Keratinocyte (primary cell): ENCODE measurements at regions not wholly inside any gene's neighbourhood (a gene's known extent, or its start where the extent isn't known, plus 50 kb on each side); places are given as distances from the start of the nearest gene placed in this dataset.

Experiments used
- CTCF ChIP-seq, 3 experiments: IDR thresholded peaks in 1 of 3; conservative IDR thresholded peaks in 1 of 3; optimal IDR thresholded peaks in 1 of 3; 2 replicates in 2 of 3; 3 replicates in 1 of 3; pipeline versions ENCODE3 to v1.5.1; 2011; ENCODE audit warnings: low read length in 3 of 3, mild to moderate bottlenecking in 3 of 3, moderate library complexity in 2 of 3, control low read depth in 1 of 3, inconsistent platforms in 1 of 3; ENCODE audit not compliant: insufficient read depth in 2 of 3; ENCODE audit errors: extremely low read depth in 1 of 3
- EZH2 ChIP-seq: IDR thresholded peaks from one replicate; pipeline ENCODE4 v1.6.1; 2012; ENCODE audit warnings: inconsistent platforms, mild to moderate bottlenecking, low read length, moderate library complexity

GRCh38 chr9:10703139-10703538 lies 90.3 kb upstream of the PTPRD start:
- TF ChIP-seq CTCF (optimal IDR thresholded peaks at IDR 0.05 in 1 of 3, IDR thresholded peaks at IDR 0.05 in 1 of 3, conservative IDR thresholded peaks at IDR 0.05 in 1 of 3; ENCODE audit: extremely low read depth in 1 of 3, insufficient read depth in 2 of 3, low read length in 3 of 3) (no peak), EZH2 (no peak)
